NCI-H2227 treated with DMSO at 0.1 percent for 48 hours (cell line): ENCODE measurements at regions not wholly inside any gene's neighbourhood (a gene's known extent, or its start where the extent isn't known, plus 50 kb on each side); places are given as distances from the start of the nearest gene placed in this dataset.
"Not testable (repeated sequence)": the region's sequence is repeated elsewhere in the genome, so short reads cannot be mapped to it uniquely, and the experiment has no call there.

Source experiments
- DNase-seq: peaks from one replicate; lab custom pipeline; 2025; lab: John Stamatoyannopoulos, UW

- no peak for DNase-seq
Observed at GRCh38 chr3:81363816-81364215, 397.6 kb downstream of the GBE1 start.

GRCh38 chr3:81354119-81354518 lies 407.3 kb downstream of the GBE1 start:
- DNase-seq, result no peak

- no peak for DNase-seq
Observed at GRCh38 chr3:81352867-81353266, 408.6 kb downstream of the GBE1 start.

GRCh38 chr3:81349816-81350340 lies 411.6 kb downstream of the GBE1 start:
- DNase-seq, result no peak

DNA sequence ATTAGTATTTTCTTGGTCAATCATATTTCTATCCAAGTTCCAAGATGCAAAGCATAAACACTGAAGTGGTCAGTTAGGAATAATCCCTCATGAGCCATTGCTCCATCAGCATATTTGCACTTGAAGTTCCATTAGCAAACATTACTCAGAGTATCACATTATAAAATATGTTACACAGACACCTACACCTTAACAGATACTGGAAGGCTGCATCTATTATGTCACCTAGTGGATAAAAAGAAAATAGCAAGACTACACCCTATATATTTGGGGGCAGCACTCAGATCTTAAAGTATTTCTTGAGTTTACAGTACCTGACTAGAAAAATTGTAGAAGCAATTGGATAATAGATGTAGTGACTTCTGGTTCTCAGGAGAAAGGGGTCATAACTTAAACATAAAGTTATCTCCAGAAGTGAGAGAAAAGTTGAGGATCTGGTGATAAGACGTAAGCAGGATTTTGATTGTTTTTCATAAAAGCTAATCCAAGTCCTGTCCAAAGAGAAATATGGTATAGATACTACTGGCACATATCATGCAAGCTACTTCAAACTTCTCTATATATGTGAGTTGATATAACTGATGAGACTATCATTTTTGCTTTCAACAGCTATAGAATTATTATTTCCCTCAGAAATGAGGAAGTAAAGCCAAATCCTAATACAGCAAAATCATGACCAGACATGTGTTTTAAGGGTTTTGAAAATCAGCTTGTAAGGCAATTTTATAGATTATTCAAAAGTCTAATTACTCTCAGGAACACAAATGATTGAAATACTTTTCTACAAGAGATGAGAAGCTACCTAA lies 422.2 kb downstream of the GBE1 start:
- DNase-seq, result no peak

DNA sequence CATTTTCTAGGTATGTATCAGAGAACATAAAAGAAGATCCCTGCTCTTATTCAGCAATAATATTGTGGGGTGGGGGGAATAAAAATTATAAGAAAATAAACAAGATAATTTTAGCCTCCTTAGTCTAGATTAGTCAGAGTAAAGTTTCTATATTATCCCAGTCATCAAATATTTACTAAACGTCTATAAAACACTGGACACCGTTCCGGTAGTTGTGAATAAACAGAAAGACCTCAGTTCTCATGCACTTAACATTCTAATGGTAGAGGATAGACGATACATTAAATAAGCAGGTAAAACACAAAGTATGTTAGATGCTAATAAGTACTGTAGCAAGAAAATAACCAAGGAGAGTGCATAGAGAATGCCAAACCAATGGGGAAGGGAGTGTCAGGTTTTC lies 425.0 kb downstream of the GBE1 start:
- DNase-seq, result no peak

GRCh38 chr3:81329835-81330234 lies 431.6 kb downstream of the GBE1 start:
- DNase-seq, result not testable (repeated sequence)

DNA sequence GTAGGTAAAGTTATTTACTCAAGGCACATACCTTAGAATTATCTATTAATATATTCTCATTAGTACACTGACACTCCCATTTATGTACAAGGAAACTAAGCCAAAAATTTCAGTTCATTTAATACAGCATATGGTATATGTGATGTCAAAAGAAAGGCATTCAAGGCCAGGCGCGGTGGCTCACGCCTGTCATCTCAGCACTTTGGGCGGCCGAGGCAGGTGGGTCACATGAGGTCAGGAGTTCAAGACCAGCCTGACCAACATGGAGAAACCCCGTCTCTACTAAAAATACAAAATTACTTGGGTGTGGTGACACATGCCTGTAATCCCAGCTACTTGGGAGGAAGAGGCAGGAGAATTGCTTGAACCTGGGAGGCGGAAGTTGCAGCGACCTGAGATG lies 435.2 kb downstream of the GBE1 start:
- DNase-seq, result no peak

DNA sequence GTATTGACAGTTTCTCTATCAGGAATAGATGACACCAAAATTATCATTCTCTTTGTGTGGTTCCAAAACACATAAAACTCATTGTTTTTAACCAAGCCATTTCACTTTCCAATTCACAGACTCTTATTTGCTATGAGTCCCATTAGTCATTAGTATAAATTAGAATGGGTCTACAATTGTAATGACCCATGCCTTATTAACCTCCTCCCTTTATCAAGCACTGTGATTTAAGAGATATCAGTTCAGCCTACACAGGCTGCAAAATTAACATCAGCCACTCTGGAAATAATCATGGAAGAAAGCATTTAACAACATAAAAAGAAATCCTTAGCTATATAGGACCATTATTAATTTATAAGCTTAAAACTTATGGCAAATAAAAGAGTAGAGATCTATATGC lies 440.6 kb downstream of the GBE1 start:
- no peak for DNase-seq

- peak; percentile 8 for DNase-seq
Observed at GRCh38 chr3:81315030-81315429, 446.4 kb downstream of the GBE1 start.

GRCh38 chr3:81311321-81311720 lies 450.1 kb downstream of the GBE1 start:
- DNase-seq, result no peak

DNA sequence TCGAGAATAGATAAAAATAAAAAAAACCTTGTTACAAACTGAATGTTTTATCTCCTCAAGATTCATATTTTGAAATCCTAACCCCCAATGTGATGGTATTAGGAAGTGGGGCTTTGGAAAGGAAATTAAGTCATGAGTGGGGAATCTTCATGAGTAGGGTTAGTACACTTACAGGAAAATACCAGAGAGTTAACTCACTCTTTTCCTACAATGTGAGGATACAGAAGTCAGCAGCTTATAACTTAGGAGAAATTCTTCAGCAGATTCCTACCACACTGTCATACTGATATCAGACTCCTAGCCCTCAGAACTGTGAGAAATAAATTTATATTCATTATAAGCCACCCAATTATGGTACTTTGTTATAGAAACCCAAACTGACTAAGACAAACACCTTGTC lies 453.1 kb downstream of the GBE1 start:
- DNase-seq, result no peak

- DNase-seq, result no peak
Observed at GRCh38 chr3:81307221-81307620, 454.2 kb downstream of the GBE1 start.

- DNase-seq, result peak; percentile 7
Observed at GRCh38 chr3:81303321-81303720, 458.1 kb downstream of the GBE1 start.

DNA sequence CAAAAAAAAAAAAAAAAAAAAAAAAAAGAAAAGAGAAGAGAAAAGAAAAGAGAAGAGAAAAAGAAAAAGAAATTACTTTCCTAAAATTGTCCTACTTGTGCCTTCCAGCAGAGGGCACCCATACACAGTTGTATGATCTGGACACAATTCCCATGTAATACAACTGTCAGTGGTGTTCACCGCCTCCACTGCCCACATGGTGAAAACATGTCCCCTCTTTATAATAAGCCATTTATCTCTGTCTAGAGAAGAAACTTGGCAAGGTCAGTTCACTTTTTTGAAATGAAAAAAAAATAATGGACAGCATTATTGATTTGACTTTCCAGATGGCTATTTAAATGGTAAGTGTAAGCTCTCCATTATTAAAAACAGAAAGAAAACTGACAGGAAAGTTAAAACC lies 459.4 kb downstream of the GBE1 start:
- DNase-seq, result peak; percentile 12

GRCh38 chr3:81301230-81301629 lies 460.2 kb downstream of the GBE1 start:
- DNase-seq, result no peak

DNA sequence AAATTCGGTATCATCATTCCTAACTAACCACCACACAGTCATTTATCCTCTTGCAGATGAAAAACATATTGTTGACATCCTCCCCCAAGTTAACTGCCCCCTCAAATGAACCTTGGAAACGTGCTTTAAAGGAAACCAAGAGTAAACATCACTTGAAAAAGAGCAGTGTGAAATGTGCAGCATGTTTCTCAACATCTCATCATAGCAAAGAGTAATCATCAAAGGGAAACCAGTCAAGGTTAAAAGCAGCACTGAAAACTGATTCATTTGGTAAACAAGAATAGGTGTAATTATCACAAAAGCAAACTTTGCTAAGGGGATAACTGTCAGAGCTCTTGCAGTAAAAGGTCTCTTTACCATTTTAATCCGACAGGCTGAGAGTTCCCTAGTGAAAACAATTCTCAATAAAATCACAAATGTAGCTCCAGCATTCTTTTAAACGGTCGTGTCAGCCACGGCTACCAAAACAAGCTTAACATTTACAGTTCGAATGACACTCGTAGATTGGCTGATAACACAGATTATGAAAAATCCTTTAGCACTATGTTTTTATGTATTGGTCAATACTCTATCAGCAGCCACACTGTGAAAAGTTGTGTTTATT lies 461.0 kb downstream of the GBE1 start:
- DNase-seq, result no peak

DNA sequence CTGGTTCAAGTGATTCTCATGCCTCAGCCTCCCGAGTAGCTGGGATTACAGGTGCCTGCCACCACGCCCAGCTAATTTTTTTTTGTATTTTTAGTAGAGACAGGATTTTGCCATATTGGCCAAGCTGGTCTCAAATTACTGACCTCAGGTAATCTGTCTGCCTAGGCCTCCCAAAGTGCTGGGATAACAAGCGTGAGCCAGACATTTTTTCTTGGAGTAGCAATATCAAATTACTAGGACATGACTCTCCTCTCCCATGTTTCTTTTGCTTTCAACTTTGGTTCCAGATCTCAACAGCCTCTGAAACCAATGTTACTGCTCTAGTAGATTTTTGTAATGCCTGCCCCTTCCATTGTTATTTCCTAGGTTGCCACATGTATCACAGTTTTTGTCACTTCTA lies 462.0 kb downstream of the GBE1 start:
- DNase-seq, result no peak

GRCh38 chr3:81295906-81296577 lies 465.4 kb downstream of the GBE1 start:
- no peak for DNase-seq

DNA sequence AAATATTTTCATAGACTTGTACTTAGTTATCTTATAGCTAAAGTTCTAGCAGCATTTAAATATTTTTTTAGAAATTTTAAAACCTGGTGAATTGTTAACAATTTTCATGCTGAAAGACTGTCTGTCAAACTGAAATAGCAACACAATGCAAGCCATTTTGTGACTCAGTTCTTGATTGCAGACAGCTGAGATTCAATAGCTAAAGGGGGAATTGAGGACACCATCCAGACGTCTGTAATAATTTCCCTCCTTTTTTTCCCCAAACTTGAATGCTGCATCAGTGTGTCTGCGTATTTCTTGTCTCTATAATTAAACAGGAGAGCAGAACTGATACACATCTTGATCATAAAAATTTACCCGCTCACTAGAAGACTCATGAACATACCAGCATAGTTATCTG lies 468.3 kb downstream of the GBE1 start:
- no peak for DNase-seq

DNA sequence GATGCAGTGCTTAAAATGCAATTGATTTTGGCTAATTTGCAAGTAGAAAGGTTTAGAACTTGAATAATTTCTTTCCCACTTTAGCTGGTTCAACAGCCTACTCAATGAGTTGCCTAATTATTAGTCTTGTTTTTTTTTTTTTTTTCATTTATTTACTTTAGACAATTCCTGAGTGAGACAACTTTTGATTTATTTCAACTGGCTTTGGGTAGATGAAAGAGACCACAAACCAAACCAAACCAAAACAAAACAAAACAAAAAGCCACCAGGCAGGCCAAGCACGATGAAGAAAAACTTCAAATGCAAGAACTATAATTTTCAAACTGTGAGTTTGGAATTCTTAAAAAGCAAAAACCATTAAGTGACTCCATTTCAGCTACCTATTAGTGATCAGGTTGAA lies 469.9 kb downstream of the GBE1 start:
- DNase-seq, result no peak

DNA sequence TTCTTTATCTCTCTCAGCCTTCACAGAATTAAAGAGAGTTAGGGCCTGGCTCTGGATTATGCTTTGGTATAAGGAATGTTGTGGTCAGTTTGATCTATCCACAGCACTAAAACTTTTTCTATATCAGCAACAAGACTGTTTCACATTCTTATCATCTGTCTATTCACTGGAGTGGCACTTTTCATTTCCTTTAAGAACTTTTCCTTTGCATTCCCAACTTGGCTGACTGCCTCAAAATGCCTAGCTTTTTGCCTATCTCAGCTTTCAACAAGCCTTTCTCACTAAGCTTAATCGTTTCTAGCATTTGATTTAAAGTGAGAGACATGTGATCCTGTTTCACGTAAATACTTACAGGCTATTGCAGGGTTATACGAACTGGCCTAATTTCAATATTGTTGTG lies 471.8 kb downstream of the GBE1 start:
- no peak for DNase-seq
